Activated CD4-positive, alpha-beta T cell treated with anti-CD3 and anti-CD28 coated beads, Interleukin-2, amount 50 U/mL, for 48 hours (primary cell): ENCODE measurements at regions not wholly inside any gene's neighbourhood (a gene's known extent, or its start where the extent isn't known, plus 50 kb on each side); places are given as distances from the start of the nearest gene placed in this dataset.

Source experiments
- DNase-seq, 2 experiments: peaks; one replicate each; pipeline ENCODE4 v3.0.0-alpha.2; 2020

DNA sequence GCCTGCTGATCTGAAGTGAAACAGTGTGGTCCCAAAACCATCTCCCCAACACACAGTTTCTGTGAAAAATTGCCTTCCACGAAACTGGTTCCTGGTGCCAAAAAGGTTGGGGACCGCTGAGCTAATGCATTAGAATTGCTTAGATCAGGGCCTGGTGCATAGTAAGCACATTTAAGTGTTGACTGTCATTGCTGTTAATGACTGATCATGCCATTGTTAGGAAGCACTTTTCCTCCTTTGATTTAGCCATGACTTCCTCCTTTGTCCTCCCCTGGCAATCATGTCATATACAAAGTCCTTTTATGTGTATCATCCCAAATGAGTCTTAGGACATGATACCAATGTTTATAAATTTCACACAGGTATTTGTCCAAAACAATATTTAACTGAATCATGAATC is 81.5 kb upstream of the ATP11B start:
- no peak for DNase-seq

DNA sequence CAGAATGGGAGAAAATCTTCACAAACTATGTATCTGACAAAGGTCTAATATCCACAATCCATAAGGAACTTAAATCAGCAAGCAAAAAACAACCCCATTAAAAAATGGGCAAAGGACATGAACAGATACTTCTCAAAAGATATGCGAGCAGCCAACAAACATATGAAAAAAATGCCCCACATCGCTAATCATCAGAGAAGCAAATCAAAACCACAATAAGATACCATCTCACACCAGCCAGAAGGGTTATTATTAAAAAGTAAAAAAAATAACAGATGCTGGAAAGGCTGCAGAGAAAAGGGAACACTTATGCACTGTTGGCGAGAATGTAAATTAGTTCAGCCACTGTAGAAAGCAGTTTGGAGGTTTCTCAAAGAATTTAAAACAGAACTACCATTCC is 80.2 kb upstream of the ATP11B start:
- no peak for DNase-seq

DNA sequence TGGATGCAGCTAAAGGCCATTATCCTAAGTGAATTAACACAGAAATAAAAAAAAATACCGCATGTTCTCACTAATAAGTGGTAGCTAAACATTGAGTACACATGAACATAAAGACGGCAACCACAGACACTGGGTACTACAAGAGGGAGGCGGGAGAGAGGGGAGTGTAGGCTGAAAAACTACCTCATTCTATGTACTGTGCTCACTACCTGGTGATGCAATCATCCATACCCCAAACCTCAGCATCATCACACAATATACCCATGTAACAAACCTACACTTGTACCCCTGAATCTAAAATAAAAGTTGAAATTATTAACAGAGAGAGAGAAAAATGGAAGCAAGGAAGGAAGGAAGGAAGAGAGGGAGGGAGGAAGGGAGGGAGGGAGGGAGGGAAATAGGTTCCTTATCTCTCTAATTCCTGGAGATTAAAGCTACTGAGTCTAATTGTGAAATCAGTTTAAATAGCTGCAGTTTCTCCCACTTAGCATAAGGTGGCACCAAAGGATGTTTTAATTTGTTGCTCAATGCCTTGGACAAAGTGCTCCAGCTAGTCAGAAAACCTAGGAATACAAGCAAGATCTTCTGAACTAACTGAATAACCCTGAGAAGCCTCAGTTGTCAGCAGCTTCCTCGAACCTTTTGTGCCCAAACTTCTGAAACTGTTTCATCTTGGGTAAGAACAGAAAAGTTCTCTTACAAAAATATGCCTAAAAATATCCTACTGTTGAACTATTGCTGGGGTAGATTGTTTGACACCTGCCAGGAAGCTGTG is 79.4 kb upstream of the ATP11B start:
- DNase-seq = no peak

DNA sequence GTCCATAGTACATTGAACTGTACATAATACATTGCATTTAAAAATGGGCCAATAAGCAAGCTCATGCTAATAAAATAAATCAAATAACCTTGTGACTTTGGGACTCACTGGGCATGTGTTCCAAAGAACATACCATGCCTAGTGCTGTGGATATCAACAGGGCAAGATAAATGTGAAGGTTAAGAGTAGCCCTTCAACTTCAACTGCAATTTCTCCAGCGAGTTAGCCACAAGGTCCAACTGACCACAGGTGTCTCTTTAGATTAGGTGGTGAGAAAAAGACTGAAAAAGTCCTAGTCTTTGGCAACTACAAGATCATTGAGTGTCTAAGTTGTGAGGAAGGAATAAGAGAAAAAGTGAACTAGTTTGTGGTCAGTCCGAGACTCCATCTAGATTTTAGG is 78.3 kb upstream of the ATP11B start:
- DNase-seq = no peak

DNA sequence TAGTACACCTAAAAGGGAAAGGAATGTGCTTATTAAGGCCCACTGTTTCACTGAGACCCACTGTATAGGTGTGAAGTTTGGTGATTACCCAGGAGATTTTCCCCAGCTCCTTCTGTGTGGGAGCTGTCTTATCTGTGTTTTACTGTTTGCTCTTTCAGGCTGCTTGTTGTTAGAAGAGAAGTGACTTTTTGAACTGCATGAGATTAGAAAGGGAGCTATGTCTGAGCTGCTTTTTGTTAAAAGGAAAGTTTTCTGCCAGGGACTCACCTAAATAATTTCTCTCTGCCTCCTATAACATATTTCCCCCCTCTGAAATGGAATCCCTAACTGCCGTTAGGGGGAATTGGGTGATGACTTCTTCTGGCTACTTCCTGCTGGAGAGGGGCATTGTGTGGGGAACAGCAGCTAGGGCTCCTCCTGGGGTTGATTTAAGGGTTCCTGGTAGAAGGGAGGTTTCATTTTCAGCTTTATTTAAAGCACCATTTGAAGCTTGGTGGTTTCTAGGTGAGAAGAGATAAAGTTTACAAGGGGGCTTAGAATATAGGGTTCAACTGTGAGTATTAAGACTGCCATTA is 77.1 kb upstream of the ATP11B start:
- DNase-seq = no peak

DNA sequence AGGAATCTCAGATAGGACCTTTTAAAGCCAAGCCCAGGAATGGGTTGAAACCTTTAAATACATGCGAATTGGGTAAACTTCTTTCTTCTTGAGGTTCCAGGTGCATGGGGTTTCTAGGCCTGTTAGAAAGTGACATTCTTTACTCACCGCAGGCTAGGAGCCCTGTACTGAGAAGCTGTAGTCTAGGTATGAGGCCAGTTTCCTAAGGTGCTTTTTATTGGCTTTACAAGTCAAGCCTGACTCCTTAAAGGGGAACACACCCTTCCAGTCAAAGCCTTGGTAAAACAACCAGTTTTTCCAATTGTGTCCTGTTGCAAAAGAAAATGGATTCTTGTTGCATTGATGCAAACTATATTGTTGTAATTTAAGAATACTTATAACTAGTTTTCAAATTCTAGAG is 76.1 kb upstream of the ATP11B start:
- DNase-seq = no peak

DNA sequence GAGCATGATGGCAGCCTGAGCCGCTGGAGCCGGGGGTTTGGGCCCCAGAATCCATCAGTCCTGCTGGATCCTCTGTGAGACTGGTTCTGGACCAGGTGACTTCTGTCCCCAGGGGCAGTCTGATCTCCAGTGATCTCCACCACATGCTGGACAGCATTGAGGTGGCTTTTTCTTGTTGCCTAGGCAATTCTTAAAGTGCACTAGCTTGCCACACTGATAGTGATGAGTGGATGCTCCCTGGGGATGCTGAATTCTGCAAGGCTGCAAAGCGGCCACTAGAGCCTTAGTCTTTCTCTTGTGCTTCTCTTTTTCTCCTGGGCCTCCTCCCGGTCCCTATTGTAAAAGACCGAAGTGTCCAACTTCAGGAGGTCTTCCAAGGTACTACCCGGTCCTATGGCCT is 70.4 kb upstream of the ATP11B start:
- no peak for DNase-seq

DNA sequence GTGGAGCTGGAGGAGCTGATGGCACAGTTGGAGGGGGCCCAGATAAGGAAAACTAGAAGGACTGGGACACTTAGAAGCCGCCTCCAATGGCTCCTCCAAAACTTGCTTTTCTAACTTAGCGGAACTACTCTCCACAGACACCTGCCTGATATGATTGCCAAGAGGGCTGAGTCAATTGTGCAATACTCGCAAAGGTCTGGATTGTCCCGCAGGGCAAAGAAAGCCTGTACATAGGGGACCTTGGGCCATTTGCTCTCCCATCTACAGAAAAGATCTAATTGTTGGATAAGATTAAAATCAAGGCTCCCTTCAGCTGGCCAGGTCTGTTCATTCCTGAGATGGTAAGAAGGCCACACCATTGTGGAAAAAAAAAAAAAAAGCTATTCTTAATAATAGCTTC is 69.7 kb upstream of the ATP11B start:
- no peak for DNase-seq

- no peak for DNase-seq
Observed at GRCh38 chr3:182725372-182726251, 67.7 kb upstream of the ATP11B start.

GRCh38 chr3:182726258-182727142 is 66.8 kb upstream of the ATP11B start:
- DNase-seq = no peak

DNA sequence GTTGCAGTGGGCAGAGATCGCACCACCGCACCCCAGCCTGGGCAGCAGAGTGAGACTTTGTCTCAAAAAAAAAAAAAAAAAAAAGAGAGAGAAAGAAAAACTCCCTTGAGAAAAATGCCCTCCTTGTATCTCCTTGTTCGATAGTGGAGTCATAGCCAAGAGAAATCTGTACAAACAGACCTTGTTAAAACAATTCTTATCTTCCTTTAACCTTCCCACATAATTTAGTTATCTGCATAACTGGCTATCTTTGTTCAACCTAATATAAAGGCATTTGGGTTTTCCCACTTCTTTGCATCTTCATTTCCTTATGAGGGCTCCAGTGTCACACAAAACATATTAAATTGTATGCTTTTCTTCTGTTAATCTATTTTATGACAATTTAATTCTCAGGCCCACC is 65.1 kb upstream of the ATP11B start:
- no peak for DNase-seq

DNA sequence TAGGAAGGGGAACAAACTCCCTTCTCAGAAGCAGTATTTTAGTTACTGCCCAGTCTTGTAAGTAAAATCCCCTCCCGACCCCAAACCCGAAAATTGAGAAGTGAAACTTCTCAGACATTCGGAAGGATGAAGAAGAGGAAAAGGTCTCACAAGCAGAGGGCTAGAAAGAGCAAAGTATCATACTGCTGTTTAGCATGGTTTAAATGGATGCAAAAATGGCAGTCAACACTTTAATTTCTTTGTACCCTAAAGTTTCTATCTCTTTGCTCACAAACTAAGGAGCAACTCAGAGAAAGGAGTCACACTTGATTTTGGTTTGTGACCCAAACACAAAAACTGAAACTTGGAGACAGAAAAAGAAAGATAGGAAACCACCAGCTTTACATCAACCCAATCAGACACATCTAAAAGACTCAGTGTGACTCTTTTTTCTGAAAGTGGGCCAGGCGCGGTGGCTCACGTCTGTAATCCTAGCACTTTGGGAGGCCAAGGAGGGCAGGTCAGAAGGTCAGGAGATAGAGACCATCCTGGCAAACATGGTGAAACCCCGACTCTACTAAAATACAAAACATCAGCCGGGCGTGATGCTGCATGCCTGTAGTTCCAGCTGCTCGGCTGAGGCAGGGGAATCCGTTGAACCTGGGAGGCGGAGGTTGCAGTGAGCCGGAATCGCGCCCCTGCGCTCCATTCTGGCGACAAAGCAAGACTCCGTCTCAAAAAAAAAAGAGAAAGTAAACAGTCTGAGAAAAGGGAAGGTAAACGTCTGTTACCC is 63.2 kb upstream of the ATP11B start:
- no peak for DNase-seq

GRCh38 chr3:182730675-182731042 is 62.6 kb upstream of the ATP11B start:
- DNase-seq = no peak

GRCh38 chr3:182731764-182732163 is 61.5 kb upstream of the ATP11B start:
- DNase-seq = no peak

- no peak for DNase-seq
Observed at GRCh38 chr3:182732232-182733015, 60.9 kb upstream of the ATP11B start.

DNA sequence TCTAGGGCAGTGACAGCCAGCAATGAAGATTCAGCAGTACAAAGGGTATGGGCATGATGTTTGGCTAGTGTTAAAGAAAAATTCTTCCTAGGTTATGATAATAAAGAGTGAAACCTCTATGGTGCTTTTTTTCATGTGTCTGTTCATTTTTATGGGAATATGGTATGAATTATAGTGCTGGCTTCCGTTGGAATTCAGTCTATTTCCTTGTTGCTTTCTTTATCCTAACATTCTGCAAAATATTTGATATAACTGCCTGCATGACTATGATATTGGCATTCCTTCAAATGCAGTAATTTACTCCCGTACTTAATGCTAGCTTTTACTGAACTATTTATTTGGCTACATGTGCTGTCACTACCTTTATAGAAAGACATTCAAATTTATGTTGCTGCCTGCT is 57.6 kb upstream of the ATP11B start:
- DNase-seq = no peak

DNA sequence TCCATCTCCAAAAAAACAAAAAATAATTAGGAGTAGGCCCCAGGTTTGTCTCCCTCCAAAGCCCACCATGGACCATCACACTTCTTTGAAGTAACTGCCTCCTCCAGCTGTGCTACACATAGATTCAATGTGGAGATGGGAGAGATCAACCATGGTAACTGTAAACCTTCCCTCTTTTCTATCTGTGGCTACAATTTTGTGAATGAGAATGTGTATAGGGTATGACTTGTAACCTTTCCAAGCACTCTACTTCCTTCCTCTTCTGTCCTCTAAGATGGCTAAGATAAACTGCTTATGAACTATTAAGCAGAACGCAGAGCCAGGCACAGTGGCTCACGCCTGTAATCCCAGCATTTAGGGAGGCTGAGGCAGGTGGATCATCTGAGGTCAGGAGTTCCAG is 55.5 kb upstream of the ATP11B start:
- DNase-seq = no peak

- DNase-seq = no peak
Observed at GRCh38 chr3:182738583-182739411, 54.5 kb upstream of the ATP11B start.

DNA sequence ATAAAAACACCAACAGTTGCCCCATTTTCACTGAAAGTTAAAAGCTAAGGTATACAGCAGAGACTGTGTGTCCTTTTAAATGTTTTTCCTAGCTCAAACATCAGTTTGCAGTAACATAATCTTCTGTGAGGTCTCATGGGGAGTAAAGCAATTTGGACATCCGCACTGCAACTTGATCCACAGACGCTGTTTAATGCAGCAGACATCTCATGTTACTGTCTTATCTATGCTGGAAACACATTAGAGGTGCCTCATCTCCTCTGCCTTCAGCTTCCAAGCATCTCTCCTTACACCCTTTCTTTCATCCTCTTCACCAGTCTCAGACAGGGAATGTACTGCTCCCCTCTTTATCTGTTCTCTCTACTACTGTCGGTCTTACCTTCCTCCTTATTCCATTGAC is 53.7 kb upstream of the ATP11B start:
- DNase-seq = no peak

DNA sequence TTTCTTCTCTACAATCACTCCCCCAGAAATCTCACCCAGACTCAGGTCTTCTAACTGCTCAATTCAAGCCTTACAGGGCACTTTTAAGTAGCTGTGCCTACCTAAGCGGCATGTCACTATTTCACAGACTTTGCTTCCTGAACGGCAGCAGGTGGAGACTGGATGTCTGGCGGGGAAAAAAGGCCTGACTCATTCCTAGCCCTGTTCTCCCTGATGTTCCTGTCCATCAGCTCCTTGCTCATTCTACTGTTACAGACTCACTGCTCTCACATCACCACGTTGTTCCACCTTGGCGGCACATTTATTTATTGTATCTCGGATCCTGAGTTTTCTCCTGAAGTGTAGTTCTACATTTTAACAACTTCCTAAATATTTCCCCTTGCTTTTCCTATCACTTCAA is 52.6 kb upstream of the ATP11B start:
- no peak for DNase-seq
